ENCODE measurements at regions not wholly inside any gene's neighbourhood (a gene's known extent, or its start where the extent isn't known, plus 50 kb on each side); places are given as distances from the start of the nearest gene placed in this dataset.

GRCh38 chr20:60816901-60817300 is 435.2 kb upstream of the CDH4 start:
- TF ChIP-seq CTCF (conservative IDR thresholded peaks at IDR 0.05; ENCODE audit: low read length): no peak
- no peak for TF ChIP-seq EZH2phosphoT487 (IDR thresholded peaks at IDR 0.05; ENCODE audit: borderline replicate concordance, low read depth, low read length)

All from OCI-LY7 (cell line).